ENCODE measurements at regions not wholly inside any gene's neighbourhood (a gene's known extent, or its start where the extent isn't known, plus 50 kb on each side); places are given as distances from the start of the nearest gene placed in this dataset.
"Not testable (repeated sequence)": the region's sequence is repeated elsewhere in the genome, so short reads cannot be mapped to it uniquely, and the experiment has no call there.

DNA sequence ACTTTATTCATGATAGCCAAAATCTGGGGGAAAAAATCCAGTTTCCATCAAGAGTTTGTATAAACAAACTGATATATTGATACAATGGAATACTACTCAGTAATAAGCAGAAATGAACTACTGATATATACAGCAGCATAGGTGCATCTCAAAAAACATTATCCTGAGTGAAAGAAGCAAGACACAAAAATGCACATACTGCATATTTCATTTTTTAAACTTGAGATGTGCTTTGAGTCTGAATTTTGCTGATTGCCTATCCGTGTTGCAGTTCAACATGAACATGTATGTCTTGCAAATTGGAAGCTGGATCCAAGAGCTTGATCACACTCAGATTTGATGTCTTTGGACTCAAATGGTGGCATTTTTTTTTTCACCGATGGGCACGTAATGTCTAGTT lies 132.4 kb downstream of the TSEN15 start:
- no peak for DNase-seq (ENCODE audit: low read depth in 2 of 2)

DNA sequence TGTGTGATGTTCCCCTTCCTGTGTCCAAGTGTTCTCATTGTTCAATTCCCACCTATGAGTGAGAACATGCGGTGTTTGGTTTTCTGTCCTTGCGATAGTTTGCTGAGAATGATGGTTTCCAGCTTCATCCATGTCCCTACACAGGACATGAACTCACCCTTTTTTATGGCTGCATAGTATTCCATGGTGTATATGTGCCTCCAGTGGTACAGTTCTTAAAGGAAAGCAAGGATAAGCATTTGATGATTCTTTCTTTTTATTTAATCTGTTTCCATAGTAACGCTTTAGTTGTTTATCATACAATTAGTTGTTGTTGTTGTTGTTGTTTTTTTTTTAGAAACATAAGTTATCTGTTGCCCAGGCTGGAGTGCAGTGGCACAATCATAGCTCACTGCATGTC lies 133.1 kb downstream of the TSEN15 start:
- not testable (repeated sequence) for DNase-seq (ENCODE audit: low read depth in 2 of 2)

DNA sequence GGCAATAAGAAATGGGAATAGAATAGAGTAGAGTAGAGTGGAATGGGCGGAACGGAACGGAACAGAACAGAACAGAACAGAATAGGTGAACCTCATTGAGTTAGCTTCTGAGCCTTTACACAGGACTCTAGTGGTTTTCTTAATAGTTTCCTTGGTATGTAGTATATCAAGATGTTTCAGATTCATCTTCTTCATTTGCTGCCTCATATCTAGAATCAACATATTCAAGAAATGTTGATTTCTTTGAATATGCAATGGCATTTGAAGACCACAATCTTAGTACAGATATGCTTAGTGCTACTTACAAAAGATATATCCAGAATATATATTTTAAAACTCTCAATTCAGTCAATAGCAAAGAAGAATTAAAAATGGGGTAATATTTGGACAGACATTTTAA lies 133.8 kb downstream of the TSEN15 start:
- no peak for DNase-seq (ENCODE audit: low read depth in 2 of 2)

DNA sequence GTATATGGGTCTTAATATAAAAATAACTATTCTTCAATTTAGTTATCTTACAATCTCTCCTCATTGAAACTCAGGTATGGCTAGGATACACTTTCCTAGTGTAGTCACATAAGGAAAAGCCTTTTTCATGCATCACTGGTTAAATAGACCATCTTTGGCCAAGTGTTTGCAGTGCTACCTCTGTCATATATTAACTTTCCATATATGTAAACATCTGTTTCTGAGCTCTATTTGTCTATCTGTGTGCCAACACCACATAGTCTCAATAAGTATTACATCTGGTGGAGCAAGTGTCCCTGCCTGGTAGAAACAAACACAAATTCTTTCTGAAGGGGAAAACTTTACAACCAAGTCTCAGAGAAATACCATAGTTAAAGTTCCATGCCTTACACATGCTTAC lies 134.6 kb downstream of the TSEN15 start:
- DNase-seq (ENCODE audit: low read depth in 2 of 2) = no peak

DNA sequence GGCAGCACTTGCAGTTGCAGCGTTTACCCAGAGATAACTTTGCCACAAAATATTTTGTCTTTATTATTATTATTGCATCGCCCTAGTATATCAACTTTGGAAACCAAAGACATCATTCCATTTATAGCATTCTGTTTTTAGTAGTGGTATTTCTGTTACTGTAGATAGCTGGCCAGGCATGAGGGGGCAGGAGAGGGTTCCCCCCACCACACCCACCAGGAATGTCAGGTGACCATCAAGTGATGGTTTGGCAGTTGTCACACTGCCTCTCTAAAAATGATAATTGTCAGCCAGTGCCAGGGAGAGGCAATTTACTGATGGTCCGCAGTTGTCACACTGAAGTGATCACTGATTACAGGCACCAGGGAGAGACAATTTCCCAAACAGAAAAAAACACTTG lies 135.6 kb downstream of the TSEN15 start:
- no peak for DNase-seq (ENCODE audit: low read depth in 2 of 2)

DNA sequence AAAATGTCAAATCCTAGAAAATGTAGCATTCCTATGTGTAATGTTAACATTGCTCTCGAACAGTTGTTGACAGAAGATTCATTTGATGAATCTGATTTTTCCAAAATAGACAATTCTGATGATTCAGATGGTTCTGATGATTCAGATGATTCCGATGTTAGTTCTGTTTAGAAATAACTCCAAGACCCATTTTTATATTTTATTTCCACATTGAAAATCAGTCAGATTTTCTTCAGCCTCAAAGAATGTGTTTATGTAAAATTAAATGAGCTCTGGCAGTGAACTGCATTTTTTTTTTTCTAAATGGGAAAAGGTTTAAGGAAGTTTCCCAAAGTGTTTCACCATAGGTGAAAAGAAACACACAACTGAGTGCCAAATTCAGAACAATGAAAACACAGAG lies 136.5 kb downstream of the TSEN15 start:
- DNase-seq (ENCODE audit: low read depth in 2 of 2) = peak; percentile 55 to 66

DNA sequence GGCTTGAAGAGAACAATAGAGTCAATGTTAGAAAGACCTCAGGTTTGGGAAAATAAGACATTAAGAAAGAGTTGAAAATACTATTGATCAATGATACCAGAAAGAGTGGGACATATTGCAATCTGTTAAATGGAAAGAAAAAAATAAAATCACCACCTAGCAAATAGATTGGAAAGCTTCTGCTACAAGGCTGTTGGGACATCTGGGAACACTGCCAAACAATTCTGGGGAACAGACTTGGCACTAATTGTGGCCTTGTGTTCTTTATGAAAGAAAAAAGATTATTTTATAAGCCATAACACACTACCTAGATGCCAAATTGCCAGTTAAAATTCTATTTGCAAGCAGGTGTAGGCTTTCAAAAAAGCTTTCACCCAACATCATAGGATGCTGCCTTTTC lies 137.8 kb downstream of the TSEN15 start:
- DNase-seq (ENCODE audit: low read depth in 2 of 2) = no peak

DNA sequence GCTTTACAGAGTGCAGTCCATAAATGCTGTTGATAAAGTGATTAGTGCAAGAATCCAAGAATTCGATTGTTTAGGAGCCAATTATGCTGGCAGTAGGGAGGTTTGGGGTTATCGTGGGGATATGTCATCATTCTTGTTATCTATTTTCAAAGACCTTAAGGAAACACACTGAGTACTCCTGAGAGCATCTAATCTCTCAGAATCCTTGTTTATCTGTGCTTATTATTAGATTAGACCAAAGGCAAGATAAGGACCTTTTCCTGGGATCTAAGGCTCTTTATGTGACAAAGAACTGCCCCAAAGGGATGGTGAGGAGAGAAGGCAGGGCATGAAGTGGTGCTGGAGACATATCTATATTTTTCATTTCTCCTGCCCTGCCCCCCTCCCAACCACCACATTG lies 139.1 kb downstream of the TSEN15 start:
- no peak for DNase-seq (ENCODE audit: low read depth in 2 of 2)

DNA sequence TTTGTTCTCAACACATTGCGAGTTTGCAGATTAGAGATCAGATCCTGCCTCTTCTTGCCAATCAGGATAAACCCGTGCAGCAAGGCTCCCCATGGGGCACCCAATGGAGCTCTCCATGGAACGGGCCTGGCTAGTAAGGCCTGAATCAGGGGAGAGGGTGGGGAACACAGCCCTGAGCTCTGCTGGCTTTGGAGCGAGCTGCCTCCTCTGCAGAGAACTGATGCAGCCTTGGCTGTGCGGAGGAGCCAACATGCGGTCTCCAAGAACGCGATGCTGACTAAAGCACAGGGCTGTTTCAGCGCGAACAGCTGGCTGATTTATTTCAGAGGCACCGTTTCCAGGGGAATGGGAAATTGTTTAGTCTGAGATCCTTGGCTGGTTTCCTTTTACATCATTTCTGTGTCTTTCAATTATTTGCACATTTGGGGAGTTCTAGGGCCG lies 139.7 kb downstream of the TSEN15 start:
- peak; percentile 89 for DNase-seq (ENCODE audit: low read depth in 2 of 2)

DNA sequence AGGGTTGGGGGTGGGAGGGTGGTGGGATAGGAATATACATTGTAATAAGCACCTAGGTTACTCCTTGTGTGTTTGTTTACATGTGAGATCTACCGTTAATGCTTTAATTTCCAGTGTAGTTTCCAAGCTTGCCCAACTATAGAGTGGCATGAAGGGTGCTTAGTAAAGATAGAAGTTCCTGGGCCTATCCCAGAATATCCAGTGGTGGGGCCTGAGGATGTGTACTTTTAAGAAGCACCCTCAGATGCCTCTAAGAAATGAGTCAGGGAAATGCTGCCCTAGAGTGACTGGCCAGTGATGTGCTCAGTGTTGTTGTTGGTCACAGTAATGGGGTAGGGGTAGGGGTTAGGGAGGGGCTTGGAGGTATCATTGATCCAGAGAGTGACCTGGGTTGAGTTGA lies 141.3 kb downstream of the TSEN15 start:
- DNase-seq (ENCODE audit: low read depth in 2 of 2) = no peak

DNA sequence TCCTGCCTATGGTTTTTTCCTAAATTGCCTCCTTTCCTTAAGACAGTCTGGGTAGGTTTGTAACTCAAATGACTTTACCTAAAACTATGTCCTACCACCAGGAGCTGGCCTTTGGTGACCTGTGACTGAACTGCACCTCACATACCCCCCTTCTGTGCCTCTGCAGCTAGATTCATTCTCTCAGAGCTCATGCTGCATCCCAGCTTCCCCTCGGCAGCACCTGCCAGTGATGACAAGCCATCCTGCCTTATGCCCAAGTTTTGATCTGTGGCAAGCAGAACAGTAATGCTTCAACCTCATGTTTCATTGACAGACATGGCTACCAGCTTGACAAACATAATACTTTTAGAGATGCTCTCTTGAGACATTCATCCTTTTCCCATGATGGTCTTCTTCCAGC lies 141.9 kb downstream of the TSEN15 start:
- no peak for DNase-seq (ENCODE audit: low read depth in 2 of 2)

DNA sequence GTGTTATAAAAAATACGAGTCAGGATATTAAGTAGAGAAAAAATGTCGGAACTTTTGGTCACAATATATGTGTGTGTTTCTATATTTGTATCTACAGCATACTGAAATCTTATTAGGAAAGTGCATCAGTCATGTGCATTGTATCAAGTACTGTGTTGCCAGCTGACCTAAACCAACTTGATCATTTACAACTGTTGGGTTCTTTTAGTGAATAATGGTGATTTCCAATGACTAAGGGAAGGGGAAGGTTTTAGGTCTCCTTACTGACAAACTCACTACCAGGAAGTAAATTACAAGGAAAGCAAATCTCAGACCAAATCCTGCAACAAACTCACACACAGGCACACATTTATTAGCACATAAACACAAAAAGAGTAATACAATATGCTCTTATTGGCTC lies 142.7 kb downstream of the TSEN15 start:
- DNase-seq (ENCODE audit: low read depth in 2 of 2) = no peak

DNA sequence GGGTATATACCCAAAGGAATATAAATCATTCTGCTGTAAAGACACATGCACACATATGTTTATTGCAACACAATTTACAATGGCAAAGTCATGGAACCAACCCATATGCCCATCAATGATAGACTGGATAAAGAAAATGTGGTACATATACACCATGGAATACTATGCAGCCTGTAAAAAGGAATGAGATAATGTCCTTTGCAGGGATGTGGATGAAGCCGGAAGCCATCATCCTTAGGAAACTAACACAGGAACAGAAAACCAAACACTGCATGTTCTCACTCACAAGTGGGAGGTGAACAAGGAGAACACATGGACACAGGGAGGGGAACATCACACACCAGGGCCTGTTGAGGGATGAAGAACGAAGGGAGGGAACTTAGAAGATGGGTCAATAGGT lies 144.2 kb downstream of the TSEN15 start:
- not testable (repeated sequence) for DNase-seq (ENCODE audit: low read depth in 2 of 2)

DNA sequence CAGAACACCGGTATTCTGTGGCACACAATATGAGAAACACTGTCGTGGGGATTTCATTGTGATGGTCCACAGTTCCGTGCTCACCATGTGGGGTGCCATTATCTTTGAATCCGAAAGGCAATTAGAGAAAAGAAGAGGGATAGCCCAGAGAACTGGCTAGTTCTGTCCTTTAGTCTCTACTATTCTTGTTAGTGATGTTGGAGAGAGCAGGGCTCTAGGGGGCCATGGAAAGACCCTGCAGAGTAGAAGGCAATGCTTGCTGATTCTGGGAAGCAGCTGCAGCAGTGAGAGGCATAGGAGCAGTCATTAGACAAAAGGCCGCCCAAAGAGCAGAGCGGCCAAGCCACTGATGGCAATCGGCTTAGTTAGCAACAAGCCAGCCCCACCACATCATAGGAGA lies 146.3 kb downstream of the TSEN15 start:
- DNase-seq (ENCODE audit: low read depth in 2 of 2) = no peak

DNA sequence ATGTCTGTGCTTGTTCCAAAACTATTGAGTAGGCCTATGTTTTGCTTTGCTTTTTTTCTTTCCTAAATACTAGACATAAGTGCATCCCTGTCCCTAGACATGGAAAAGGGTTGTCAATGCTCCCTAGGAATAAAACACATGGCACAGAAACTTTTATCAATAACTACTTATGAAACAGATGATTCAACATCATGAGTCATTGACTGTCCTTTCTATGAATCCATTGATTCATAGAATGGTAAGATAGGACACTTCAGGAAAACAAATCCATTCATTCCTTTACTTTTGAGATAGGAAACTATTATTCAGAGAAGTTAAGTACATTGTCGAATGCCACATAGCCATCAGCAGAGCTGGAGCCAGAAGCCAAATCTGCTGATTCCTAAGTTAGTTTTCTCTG lies 147.5 kb downstream of the TSEN15 start:
- no peak for DNase-seq (ENCODE audit: low read depth in 2 of 2)

DNA sequence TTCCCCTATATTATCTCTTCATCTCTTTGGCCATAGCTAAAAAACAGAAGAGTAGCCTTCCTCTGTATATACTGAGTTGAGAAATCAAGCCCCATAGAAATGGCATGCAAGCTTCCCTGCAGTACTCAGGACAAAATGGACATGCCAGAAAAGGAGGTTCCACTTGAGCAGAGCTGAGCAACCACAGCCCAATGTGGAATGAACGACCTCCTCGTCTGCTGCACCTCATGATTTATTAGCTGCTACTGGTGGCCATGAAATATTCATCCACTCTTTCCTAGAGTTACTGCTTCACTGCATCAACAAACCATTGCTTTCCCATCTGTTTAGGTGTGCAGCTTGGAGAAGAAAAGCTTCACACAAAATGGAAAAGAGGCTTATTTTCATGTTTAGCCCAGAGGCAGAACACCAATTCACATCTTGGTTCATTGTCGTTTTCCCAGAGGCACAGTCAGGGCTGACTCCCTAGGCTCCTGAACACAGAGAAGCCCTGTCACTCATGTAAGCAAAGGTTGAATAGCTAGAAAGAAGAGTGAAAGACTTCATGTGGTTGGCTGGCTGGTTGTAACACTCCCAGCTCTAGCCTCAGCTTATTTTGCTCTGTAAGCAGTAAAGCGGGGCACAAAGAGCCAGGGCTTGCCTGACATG lies 148.0 kb downstream of the TSEN15 start:
- no peak for DNase-seq (ENCODE audit: low read depth in 2 of 2)

DNA sequence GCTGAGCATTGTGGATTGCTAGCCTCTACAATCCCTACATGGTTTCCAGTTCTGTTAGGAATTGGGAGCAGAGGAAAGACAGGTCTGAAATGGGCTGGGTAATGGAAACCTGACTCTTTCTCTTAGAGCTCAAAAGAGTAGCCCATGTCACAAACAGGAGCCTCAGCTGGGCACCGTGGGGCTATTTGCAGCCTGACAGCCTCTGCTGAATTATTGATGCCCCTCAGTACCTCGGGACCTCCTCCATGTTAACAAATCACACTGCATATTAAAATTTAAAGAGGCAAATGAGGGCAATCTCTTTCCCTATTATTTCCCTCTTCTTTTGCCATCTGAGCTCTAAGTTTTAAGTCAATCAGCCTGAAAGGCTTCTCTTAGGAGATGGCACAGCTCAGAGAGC lies 157.1 kb downstream of the TSEN15 start:
- no peak for DNase-seq (ENCODE audit: low read depth in 2 of 2)

DNA sequence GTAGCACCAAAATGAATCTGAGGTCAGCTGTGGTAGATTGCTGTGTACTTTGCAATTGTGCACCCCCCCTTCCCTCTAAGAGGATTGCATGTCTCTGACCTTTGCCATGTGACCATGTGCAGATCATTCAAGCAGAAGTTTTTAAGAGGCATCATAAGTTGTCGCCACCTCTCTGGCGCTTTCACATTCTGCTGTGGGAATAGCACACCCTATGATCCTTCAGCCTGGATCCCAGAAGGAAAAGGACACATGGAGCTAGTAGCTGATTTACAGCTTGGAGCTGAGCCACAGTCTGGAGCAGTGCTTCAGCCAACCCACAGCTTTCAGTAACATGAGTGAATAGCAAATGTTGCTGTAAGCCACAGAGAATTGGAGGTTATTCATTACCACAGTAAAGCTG lies 158.5 kb downstream of the TSEN15 start:
- peak; percentile 73 for DNase-seq (ENCODE audit: low read depth in 2 of 2)

DNA sequence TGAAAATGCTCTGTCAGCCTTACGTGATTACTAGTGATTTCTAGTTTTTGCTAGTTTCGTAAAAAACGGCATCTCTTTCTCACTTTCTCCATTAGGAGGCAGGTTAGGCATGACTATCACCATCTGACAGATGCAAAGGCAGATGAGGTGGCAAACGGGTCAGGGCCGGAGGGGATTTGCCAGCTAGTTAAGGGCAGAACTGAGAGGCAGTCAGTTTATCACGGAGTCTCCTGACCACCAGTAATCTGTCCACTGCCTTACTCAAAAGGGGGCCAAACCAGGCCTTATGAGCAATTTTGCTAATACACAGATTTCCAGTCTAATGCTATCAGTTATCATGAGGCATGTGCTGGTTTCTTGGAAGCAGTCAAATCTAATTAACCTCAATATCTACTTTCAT lies 159.3 kb downstream of the TSEN15 start:
- DNase-seq (ENCODE audit: low read depth in 2 of 2) = no peak

DNA sequence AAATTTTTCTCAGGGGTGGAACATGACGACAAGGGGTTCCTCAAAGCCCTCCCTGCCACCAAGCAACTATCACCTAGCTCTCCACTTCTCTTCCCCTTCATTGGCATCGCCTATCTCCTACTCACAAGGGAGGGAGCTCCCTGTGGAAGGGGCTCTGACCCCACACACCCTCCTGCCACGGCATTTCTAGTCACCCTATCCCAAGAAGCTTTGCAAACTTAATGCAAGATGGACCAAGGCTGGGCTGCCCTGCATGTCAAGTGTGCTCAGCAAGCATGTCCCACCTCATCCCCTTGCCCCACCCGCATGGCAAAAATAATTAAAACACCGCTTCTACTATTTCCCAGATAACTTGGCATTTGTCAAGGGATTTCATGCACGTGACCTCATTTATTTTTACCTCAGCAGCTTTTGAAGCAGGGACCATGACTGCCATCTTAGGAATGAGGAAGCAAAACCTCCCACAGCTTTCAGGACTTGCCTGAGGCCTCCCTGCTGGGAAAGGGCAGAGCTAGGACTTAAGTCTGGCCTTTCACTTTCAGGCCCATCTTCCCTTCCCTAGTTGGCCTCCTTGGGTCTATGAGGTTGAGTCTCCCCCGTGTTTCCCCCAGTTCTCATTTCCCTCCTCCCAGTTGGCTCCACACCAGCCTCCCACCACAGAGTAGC lies 161.3 kb downstream of the TSEN15 start:
- DNase-seq (ENCODE audit: low read depth in 2 of 2) = peak; percentile 63 to 66

DNA sequence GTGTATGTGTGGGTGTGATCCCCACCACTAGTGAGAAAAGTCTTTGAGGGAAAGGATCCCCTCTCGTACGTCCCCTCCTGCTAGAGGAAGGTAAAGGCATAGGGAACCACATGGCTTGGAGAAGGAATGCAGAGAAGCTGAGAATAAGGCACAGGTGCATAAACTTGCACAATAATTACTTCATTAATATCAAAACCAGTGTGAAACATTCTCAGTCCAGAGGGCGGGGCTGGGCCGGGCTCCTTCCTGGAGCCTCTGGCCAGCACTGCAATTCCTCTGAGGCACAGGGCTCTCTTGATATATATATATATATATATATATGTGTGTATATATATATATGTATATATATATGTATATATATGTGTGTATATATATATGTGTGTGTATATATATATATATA lies 162.6 kb downstream of the TSEN15 start:
- DNase-seq (ENCODE audit: low read depth in 2 of 2) = no peak

DNA sequence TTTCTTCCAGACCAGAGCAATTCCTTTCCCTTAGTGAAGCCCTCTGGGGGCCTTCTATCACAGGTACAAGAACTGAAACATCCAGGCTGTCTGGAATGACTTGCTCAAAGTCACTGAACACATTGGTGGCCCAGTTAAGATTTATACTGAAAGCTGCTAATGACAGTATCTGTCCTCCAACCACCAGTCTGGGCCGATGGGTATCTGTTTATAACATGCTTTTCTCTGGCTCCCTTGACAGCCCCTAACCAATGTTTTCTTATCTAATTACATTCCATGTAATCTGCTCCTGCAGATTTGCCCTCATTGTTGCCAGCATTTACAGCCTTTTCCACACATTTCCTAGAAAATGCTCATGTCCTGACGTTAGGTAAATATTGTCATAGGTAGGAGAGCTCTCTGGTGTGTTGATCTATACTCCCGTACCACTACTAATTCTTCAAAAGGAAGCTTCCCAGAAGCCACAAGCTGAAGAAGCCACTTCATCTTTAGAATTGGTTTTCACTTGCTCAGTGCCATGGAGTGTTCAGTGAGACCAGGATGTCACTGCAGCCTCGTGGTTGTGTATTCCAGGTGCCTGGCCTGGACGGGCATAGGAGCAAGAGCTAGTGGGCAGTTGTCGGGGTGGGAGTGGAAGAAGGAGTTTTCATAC lies 163.9 kb downstream of the TSEN15 start:
- no peak for DNase-seq (ENCODE audit: low read depth in 2 of 2)

DNA sequence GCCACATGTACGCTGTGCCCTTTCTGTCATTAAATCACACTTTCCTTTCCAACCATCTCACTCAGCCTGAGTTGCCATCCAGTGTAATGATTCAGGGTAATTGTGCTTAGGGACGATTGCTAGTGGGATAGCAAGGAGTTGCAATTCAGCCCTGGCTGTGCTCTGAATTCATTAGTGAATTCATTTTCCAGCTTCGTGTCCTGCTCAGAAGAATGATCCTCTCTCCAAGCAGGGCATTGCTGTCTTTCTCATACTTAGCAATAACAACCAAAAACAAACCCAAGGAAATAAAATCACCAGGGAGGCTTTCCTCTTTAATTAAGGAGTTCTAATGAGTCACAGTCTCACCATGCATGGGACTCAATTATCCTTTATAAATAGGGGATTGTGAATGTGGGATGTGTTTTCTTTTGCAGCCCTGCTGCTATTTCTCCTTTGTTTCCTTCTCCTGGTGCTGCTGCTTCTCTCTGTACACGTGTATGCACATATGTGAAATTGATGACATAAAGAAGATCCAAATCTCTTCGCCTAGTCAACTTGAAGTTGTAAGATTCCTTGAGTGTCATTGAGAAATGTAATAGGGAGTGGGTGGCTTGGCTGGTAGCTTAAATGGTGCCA lies 167.0 kb downstream of the TSEN15 start:
- no peak for DNase-seq (ENCODE audit: low read depth in 2 of 2)

Measured in fibroblast of skin of left biceps (primary cell).